Tibial artery (tissue), 4 donors: ENCODE measurements at regions not wholly inside any gene's neighbourhood (a gene's known extent, or its start where the extent isn't known, plus 50 kb on each side); places are given as distances from the start of the nearest gene placed in this dataset.
"Not testable (repeated sequence)": the region's sequence is repeated elsewhere in the genome, so short reads cannot be mapped to it uniquely, and the experiment has no call there.

Experiments used
- DNase-seq, 2 donors: peaks; one replicate each; pipeline ENCODE4 v3.0.0-alpha.2; 2019
- H3K27ac ChIP-seq, 2 donors: fragments of 200-600 bp; sonication (generic) in 1 of 2; 1 replicate in 1 of 2; 2 replicates in 1 of 2; pipeline ENCODE4 v1.5.1; 2018 to 2019; ENCODE audit warnings: mild to moderate bottlenecking in 1 of 2
- H3K27me3 ChIP-seq, 2 donors: fragments of 200-600 bp; sonication (generic) in 1 of 2; one replicate each; pipeline versions ENCODE4 v1.5.1 to v1.6.0; 2016 to 2019
- H3K36me3 ChIP-seq, 3 donors: fragments of 200-600 bp; sonication (generic) in 2 of 3; one replicate each; pipeline ENCODE4 v1.5.1; 2016 to 2019; ENCODE audit warnings: mild to moderate bottlenecking in 2 of 3
- H3K4me1 ChIP-seq, 4 donors: fragments of 200-600 bp; sonication (generic) in 2 of 4; 1 replicate in 3 of 4; 2 replicates in 1 of 4; pipeline ENCODE4 v1.5.1; 2016 to 2019
- H3K4me3 ChIP-seq, 2 donors: fragments of 200-600 bp; sonication (generic) in 1 of 2; 1 replicate in 1 of 2; 2 replicates in 1 of 2; pipeline ENCODE4 v1.5.1; 2018 to 2019; ENCODE audit warnings: mild to moderate bottlenecking in 2 of 2
- H3K9me3 ChIP-seq, 3 donors: fragments of 200-600 bp; sonication (generic) in 1 of 3; one replicate each; pipeline ENCODE4 v1.5.1; 2016 to 2019
- intact Hi-C: fragments of 100-400 bp; cut with DNase I; formaldehyde crosslinking; loops from one replicate; pipeline ENCODE4 v1.15.0; 2023; ENCODE audit warnings: low total_unique reads
- TF ChIP-seq, protein P1 (sequence below), 2 experiments: fragments of 200-600 bp in 1 of 2; fragments of 450-650 bp in 1 of 2; IDR thresholded peaks; one replicate each; pipeline ENCODE4 v1.5.1; 2017 to 2019; ENCODE audit warnings: antibody characterized with exemption in 2 of 2, mild to moderate bottlenecking in 1 of 2, moderate library complexity in 1 of 2

DNA sequence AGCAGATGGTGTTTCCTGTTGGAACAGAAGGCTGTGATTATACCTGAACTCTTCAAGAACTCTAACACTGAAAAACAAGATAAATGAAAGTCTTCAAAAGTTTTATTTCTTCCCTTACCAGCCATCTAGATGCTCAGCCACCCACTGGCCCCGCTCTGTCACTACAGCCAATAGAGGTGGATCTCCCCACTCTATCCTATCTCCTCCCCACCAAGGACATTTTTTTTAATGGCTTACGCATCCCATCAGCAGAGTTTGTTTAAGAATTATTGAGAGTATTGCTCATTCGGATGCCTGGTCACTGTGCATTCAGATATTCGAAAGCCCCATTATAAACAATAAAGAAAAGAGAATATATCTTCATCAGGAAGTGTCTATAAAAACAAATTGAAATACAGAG, 159.4 kb downstream of the RASEF start:
- no peaks in the 10 kb centered on the region for H3K36me3 ChIP-seq
- H3K27me3 ChIP-seq = no peaks in the 10 kb centered on the region
- TF ChIP-seq, protein P1, sequence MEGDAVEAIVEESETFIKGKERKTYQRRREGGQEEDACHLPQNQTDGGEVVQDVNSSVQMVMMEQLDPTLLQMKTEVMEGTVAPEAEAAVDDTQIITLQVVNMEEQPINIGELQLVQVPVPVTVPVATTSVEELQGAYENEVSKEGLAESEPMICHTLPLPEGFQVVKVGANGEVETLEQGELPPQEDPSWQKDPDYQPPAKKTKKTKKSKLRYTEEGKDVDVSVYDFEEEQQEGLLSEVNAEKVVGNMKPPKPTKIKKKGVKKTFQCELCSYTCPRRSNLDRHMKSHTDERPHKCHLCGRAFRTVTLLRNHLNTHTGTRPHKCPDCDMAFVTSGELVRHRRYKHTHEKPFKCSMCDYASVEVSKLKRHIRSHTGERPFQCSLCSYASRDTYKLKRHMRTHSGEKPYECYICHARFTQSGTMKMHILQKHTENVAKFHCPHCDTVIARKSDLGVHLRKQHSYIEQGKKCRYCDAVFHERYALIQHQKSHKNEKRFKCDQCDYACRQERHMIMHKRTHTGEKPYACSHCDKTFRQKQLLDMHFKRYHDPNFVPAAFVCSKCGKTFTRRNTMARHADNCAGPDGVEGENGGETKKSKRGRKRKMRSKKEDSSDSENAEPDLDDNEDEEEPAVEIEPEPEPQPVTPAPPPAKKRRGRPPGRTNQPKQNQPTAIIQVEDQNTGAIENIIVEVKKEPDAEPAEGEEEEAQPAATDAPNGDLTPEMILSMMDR (IDR thresholded peaks at IDR 0.05) = no peak
- H3K9me3 ChIP-seq = no peaks in the 10 kb centered on the region
- no peak overlapping the region for H3K27ac ChIP-seq
- H3K4me1 ChIP-seq = no peaks in the 10 kb centered on the region
- DNase-seq = no peak
- H3K4me3 ChIP-seq = no peak overlapping the region
- intact Hi-C loops = no loop called here

DNA sequence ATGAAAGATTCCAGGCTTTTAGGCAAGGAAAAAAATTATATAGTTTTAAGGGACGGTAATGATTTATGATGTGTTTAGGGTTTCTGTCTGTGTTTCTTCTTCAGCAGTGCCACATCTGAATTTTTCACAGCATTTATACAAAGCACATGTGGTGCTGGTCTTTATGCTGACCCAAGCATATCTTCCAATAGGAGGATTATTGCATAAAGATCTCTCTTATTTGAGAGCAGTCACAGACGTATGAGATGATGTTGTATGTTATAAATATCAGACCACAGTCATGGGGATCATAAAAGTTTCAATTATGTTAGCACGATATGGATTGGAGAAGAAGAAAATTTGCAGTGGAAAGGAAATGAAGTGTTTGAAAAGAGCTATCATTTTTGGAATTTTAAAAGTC, 150.9 kb downstream of the RASEF start:
- no peak for DNase-seq
- Histone ChIP-seq H3K9me3 (peaks cover 0 to 11% (median 7%) of the 10 kb centered on the region in 3 donors), H3K27me3 (no peaks in the 10 kb centered on the region), H3K4me3 (no peak overlapping the region), H3K4me1 (no peaks in the 10 kb centered on the region), H3K36me3 (no peaks in the 10 kb centered on the region), H3K27ac (no peak overlapping the region)
- TF ChIP-seq, protein P1 (IDR thresholded peaks at IDR 0.05) = no peak
- intact Hi-C loops = no loop called here

DNA sequence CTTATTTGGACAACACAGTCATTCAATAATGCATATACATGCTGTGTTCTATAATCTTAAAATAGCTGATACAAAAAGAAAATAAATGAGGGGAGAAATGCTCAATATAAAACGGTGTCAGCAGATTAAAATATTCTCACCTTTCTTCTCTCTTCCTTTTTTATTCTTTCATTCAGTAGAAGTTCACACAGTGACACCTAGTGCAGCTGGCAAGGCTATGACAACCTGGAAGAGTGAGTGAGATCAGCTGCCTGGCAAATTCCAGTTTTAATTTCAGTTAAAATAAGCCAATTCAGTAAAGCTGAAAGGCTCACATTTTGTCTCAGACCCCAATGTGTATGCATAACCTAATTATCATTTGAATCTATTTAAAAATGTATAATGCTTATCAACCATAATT, 150.3 kb downstream of the RASEF start:
- Histone ChIP-seq H3K4me1 (no peaks in the 10 kb centered on the region), H3K4me3 (no peak overlapping the region), H3K9me3 (peaks cover 0 to 11% (median 7%) of the 10 kb centered on the region in 3 donors), H3K27ac (no peak overlapping the region), H3K27me3 (no peaks in the 10 kb centered on the region), H3K36me3 (no peaks in the 10 kb centered on the region)
- intact Hi-C loops = no loop called here
- no peak for DNase-seq
- TF ChIP-seq, protein P1 (IDR thresholded peaks at IDR 0.05) = no peak

DNA sequence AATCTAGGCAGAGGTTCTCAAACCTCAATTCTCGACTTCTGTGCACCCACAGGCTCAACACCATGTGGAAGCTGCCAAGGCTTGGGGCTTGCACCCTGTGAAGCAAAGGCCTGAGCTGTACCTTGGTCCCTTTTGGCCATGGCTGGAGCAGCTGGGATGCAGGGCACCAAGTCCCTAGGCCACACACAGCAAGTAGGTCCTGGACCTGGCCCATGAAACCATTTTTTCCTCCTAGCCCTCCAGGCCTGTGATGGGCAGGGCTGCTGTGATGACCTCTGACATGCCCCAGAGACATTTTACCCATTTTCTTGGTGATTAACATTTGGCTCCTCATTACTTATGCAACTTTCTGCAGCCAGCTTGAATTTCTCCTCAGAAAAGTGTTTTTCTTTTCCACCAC, 146.7 kb downstream of the RASEF start:
- H3K4me1 ChIP-seq, H3K27me3 ChIP-seq, DNase-seq, intact Hi-C loops, H3K27ac ChIP-seq, H3K36me3 ChIP-seq, H3K4me3 ChIP-seq: not testable (repeated sequence)
- H3K9me3 ChIP-seq = peaks cover 0 to 11% (median 7%) of the 10 kb centered on the region in 3 donors

DNA sequence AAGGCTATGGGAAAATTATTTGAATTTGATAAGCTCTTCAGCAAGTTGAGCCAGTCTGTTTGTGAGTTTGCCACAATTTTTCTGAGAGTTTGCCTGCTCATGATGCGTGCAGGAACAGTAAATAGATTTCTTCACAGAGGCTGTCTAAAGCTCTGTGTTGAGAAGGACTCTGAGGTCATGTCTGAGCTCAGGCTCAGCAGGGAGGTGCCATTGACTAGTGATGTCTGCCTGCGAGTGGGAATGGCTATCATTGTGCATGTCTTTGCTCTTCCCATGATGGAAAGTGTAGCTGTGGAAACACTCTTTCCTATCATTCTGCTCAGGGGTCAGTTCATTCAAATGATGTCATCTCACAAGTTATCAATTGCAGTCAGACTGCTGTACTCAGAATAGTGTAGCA, 142.8 kb downstream of the RASEF start:
- H3K36me3 ChIP-seq = no peaks in the 10 kb centered on the region
- intact Hi-C loops = no loop called here
- no peaks in the 10 kb centered on the region for H3K4me1 ChIP-seq
- no peak for DNase-seq
- H3K27ac ChIP-seq = no peak overlapping the region
- TF ChIP-seq, protein P1 (IDR thresholded peaks at IDR 0.05) = no peak
- no peak overlapping the region for H3K4me3 ChIP-seq
- H3K27me3 ChIP-seq = no peaks in the 10 kb centered on the region
- H3K9me3 ChIP-seq = peaks cover 0 to 11% (median 7%) of the 10 kb centered on the region in 3 donors

DNA sequence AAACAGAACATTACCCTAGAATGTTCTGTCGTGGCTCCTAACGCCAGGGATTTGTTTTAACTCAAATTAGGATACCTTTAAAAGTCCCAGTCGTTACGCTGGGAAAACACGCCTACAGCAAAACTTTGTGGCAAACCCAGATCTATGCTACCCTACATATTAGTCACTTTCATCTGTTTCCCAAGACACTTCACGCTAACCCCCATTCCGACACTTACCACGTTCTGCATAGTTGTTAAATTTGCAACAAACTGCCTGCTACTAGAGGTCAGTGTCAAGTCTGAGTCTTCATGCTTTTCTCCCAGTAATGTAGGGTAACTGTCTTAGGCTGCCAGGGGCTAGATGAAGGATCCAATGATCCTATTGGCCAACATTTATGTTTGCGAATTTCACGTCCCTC, 140.3 kb downstream of the RASEF start:
- H3K4me1 ChIP-seq = no peaks in the 10 kb centered on the region
- intact Hi-C loops = no loop called here
- no peaks in the 10 kb centered on the region for H3K36me3 ChIP-seq
- H3K27ac ChIP-seq = no peak overlapping the region
- H3K4me3 ChIP-seq = no peak overlapping the region
- DNase-seq = no peak
- TF ChIP-seq, protein P1 (IDR thresholded peaks at IDR 0.05) = no peak
- no peaks in the 10 kb centered on the region for H3K9me3 ChIP-seq
- no peaks in the 10 kb centered on the region for H3K27me3 ChIP-seq
